ACHN (cell line): ENCODE measurements at regions not wholly inside any gene's neighbourhood (a gene's known extent, or its start where the extent isn't known, plus 50 kb on each side); places are given as distances from the start of the nearest gene placed in this dataset.

ENCODE experiments used
- DNase-seq: peaks from one replicate; pipeline ENCODE4 v3.0.0-alpha.2; 2015
- in situ Hi-C: cut with HindIII; loops from 2 replicates; pipeline ENCODE4 v1.10.0; 2017; ENCODE audit warnings: low sequenced_read_pairs, low pct_ligation_motif_present, low pct_unique_long_range_greater_than_20kb

GRCh38 chr12:97995559-97995958 is 519.8 kb upstream of the TMPO start:
- in situ Hi-C loops: no loop called here
- no peak for DNase-seq

DNA sequence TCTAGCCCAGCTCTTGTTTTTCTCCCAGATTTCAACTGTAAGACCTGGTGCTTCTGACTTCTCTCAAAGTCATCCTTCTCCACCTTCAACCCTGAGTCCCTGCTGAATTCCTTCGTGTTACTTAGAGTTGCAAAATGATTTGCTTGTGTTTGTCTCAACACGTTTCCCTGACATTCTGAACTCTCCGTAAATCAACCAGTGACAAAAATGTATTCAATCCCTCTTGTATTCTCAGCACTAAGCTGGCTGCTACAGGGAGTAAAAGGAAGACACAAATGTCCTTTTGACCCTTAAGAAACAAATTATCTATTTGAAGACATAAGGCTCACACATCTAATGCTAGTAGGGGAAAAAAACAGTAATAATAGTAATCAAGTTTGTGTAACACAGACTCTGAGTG is 514.0 kb upstream of the TMPO start:
- DNase-seq: no peak

DNA sequence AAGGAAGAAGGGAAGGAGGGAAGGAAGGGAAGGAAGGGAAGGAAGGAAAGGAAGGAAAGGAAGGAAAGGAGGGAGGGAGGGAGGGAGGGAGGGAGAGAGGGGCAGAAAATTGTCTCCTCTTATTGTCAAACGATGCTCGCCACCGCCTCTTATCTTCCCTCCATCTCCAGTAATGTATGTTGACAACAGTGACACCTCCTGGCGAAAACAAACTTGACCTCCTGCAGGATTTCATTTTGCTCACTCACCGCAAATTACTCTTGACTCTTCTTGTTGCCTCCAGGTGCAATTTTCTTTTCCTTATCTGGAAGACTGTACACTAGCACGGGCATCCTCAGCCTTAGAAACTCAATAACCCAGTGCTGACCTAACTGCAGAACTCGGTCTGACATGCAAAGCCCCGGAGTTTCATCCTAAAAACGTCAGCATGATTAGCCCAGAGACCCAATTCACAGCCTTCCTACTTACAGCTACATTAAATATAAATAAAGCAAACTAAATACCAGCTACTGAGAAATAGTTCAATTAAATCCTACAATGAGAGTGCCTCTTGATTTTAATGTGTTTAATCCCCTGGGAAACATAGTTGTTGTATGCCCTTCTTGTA is 512.4 kb upstream of the TMPO start:
- in situ Hi-C loops: no loop called here
- peak; percentile 71 for DNase-seq

More for the DNA sequence above, 514.0 kb upstream of the TMPO start:
- in situ Hi-C loops: no loop called here

DNA sequence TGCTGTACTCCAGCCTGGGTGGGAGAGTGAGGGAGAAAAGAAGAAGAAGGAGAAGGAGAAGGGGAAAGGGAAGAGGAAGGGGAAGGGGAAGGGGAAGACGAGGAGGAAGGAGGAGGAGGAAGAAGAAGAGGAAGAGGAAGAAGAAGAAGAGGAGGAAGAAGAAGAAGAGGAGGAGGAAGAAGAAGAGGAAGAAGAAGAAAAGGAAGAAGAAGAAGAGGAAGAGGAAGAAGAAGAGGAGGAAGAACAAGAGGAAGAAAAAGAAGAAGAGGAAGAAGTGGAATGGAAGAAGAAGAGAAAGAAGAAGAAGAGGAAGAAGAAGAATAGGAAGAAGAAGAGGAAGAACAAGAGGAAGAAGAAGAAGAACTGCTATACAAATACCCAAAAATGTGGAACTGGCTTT is 507.4 kb upstream of the TMPO start:
- in situ Hi-C loops: no loop called here
- no peak for DNase-seq

- in situ Hi-C loops: no loop called here
- no peak for DNase-seq
Measured at GRCh38 chr12:98013560-98013959, 501.8 kb upstream of the TMPO start.

GRCh38 chr12:98018836-98019235 is 496.6 kb upstream of the TMPO start:
- in situ Hi-C loops: no loop called here
- DNase-seq: no peak

DNA sequence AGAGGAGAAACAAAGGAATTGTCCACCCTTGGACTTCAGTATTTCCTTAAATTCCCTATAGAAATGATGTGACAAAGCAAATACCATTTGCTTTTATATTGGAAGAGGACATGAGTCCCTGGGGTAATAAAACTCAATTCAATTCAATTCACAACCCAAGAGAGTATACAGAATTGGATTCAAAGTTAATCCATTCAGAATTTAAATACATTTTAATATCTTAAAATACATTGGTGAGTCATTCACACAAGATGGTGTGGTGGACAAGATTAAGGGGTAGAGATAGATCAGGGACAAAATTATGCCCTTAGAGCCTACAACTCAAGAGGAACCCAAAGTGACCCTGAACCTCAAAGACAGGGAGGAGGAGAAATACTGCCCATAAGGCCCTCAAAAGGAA is 495.0 kb upstream of the TMPO start:
- no peak for DNase-seq
- in situ Hi-C loops: no loop called here

DNA sequence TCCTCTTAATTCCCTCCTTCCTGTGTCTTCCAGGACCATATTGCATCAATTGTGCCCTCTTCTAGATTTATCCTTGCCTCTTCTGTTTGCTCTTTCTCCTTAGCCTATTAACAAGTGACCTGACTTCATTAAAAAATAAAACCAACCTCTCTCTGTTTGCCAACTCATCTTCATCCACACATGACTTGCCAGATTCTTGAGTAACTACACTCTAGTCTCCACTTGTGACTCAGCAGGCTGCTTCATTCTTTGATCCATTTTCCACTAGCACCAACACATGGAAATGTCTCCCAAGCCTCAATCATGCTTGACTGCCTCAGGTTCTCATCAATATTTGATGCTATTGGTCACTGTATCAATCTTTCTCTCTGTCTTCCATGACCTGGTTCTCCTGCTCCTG is 492.4 kb upstream of the TMPO start:
- in situ Hi-C loops: no loop called here
- no peak for DNase-seq

- DNase-seq: no peak
- in situ Hi-C loops: no loop called here
Measured at GRCh38 chr12:98037401-98038140, 477.8 kb upstream of the TMPO start.

DNA sequence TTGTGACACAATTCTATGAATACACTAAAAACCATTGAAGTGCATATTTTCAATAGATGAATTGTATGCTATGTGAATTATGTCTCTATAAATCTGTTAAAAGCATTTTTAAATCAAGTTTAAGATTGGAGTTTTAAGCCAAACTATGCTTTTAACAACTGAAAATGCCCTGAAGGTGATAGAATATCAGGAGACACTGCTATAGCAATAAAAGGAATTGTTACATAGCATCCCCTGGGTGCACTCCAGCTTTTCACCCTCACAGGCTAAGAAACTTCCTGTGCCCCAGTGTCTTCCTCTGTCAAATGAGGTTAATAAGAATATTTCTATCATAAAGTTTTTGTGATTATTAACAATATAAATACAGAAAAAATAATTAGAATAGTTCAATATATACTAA is 472.7 kb upstream of the TMPO start:
- in situ Hi-C loops: no loop called here
- DNase-seq: no peak

DNA sequence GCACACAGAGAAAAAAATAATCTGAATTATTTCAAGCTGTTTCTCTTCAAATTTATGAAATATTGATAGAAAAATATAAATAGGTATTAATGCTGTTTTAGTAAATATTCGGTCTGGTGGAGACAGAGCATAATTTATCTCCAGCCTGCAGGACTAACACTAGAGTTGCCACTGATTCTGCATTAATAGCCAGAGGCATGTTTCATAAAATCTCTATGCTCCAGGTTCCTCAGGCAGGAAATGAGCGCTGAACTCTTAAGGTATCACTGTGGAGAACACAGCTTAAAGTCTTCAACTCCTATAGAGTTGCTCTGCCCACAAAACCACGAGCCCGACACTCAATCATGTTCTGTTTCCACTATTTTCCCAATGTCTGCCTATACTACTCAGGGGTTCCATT is 470.0 kb upstream of the TMPO start:
- in situ Hi-C loops: no loop called here
- no peak for DNase-seq

DNA sequence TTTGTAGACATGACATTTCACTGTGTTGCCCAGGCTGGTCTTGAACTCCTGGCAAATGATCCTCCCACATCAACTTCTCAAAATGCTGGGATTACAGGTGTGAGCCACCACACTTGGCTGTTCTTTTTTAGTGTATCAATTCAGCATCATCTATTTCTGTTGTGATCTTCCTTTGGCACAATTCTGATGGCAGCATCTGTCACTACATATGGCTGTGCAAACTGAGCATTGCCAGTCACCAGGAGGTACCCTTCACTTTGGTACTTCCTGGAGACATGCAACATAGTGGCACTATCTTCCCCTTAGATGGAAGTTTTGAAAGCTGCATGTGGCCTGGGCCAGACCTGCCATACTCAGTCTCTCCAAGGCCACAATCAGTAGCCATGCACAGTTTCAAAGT is 467.1 kb upstream of the TMPO start:
- no peak for DNase-seq
- in situ Hi-C loops: no loop called here

DNA sequence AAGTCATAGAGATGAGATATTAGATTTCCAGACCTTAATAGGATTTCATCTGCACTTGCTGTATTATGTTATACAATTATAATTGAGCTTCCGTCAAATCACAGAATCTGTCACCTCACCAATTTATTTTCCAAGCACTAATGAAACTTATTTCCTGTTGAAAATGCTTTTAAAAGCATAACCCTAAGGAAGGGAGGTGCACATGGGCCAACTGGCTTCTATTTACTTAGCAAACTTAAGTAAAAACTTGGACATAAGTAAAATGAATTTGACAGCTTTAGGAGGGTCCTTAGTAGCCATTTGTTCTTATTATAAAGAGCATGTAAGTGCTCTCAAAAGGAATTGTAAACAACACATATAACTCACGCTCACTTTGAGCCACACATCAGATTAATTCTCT is 462.2 kb upstream of the TMPO start:
- DNase-seq: no peak
- in situ Hi-C loops: no loop called here

- in situ Hi-C loops: no loop called here
- DNase-seq: no peak
Measured at GRCh38 chr12:98057701-98058100, 457.7 kb upstream of the TMPO start.

DNA sequence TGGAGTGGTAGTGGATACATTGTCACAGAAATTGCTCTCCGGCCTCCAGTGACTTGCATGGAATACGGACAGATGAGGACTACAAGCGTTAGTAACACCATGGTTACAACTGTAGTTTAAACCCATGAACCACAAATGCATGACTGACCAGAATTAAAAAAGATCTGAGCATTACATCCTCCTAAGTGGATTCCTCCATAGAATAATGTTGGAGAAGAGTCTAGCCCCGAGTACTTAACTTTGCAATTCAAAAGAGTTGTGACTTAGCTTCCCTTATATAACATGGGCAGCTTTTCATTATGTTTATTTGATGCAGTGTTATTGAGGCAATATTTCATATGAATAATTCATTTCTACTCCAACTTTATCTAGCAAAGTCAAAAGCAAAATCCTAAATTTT is 457.2 kb upstream of the TMPO start:
- no peak for DNase-seq

GRCh38 chr12:98058838-98059237 is 456.6 kb upstream of the TMPO start:
- no peak for DNase-seq
- in situ Hi-C loops: no loop called here

More for the DNA sequence above, 457.2 kb upstream of the TMPO start:
- in situ Hi-C loops: no loop called here

DNA sequence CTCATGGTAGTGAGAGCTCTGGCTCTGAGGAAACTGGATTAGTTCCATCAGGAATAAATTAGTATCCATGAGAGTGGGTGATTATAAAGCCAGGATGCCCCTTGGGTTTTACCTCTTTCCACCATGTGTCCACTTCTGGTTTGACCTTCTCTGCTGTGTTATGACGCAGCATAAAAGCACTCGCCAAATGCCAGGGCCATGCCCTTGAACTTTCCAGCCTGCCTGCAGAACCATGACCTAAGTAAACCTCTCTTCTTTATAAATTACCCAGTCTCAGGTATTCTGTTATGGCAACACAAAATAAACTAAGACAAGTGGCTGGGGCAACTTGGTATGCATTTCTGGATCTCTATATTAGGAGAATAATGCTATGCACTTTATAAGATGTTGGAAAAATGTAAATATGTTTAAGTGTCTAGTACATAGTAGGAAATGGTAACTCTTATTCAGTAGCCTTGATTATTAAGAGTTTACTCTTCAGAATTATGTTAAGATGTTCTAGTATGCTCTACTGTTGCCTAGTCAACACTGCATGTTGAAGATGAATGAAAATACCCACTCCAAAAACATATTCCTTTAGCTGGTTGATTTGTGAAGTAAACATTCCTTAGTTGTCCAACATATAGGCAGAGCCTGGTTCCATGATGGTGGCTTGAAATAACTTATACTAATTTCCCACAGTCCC is 455.6 kb upstream of the TMPO start:
- DNase-seq: no peak
- in situ Hi-C loops: no loop called here

GRCh38 chr12:98060411-98060810 is 455.0 kb upstream of the TMPO start:
- no peak for DNase-seq
- in situ Hi-C loops: no loop called here

GRCh38 chr12:98062464-98063245 is 452.7 kb upstream of the TMPO start:
- no peak for DNase-seq
- in situ Hi-C loops: no loop called here
